Right atrium auricular region (tissue), 2 donors: ENCODE measurements at regions not wholly inside any gene's neighbourhood (a gene's known extent, or its start where the extent isn't known, plus 50 kb on each side); places are given as distances from the start of the nearest gene placed in this dataset.

Source experiments
- DNase-seq: peaks from one replicate; pipeline ENCODE4 v3.0.0-alpha.2; 2019; ENCODE audit warnings: low spot score
- H3K27ac ChIP-seq, 2 donors: fragments of 200-600 bp; sonication (generic); 1 replicate in 1 of 2; 2 replicates in 1 of 2; pipeline ENCODE4 v1.5.1; 2016 to 2019
- H3K27me3 ChIP-seq, 2 donors: fragments of 200-600 bp; sonication (generic); one replicate each; pipeline versions ENCODE4 v1.5.1 to v1.6.0; 2017 to 2019
- H3K36me3 ChIP-seq: fragments of 200-600 bp; sonication (generic); one replicate; pipeline ENCODE4 v1.5.1; 2016
- H3K4me1 ChIP-seq, 2 donors: fragments of 200-600 bp; sonication (generic); one replicate each; pipeline versions ENCODE4 v1.5.1 to v1.6.0; 2017 to 2019
- H3K4me3 ChIP-seq, 2 donors: fragments of 200-600 bp; sonication (generic); 1 replicate in 1 of 2; 2 replicates in 1 of 2; pipeline ENCODE4 v1.5.1; 2017 to 2019; ENCODE audit warnings: mild to moderate bottlenecking in 1 of 2, moderate library complexity in 1 of 2
- H3K9me3 ChIP-seq, 2 donors: fragments of 200-600 bp; sonication (generic); one replicate each; pipeline ENCODE4 v1.5.1; 2019
- TF ChIP-seq, protein P1 (sequence below), 2 donors: fragments of 200-600 bp; sonication (generic); IDR thresholded peaks; one replicate each; pipeline ENCODE4 v1.5.1; 2019; ENCODE audit warnings: antibody characterized with exemption in 2 of 2

DNA sequence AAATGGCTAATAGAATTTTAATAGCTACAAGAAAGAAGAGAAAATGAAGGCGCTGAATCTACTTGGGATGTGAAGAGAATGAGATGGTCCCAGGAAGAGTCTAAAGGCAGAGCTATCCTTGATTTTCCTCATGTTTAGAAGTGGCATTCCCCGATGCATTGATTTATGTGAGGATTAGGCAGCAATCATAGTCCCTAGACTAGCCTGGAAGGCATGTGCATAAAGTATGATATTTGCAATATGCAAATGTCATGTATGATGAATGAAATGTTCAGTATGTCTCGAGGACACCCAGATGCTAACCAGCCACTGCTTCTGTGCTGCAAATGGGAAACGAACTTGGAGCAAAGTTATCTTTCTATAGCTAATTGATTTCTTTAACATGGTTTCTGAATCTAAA is 641.5 kb upstream of the PLXNA2 start:
- Histone ChIP-seq H3K4me1 (no peaks in the 10 kb centered on the region), H3K27me3 (no peaks in the 10 kb centered on the region), H3K9me3 (no peaks in the 10 kb centered on the region), H3K27ac (no peak overlapping the region), H3K4me3 (no peak overlapping the region), H3K36me3 (no peaks in the 10 kb centered on the region)
- no peak for DNase-seq
- TF ChIP-seq, protein P1, sequence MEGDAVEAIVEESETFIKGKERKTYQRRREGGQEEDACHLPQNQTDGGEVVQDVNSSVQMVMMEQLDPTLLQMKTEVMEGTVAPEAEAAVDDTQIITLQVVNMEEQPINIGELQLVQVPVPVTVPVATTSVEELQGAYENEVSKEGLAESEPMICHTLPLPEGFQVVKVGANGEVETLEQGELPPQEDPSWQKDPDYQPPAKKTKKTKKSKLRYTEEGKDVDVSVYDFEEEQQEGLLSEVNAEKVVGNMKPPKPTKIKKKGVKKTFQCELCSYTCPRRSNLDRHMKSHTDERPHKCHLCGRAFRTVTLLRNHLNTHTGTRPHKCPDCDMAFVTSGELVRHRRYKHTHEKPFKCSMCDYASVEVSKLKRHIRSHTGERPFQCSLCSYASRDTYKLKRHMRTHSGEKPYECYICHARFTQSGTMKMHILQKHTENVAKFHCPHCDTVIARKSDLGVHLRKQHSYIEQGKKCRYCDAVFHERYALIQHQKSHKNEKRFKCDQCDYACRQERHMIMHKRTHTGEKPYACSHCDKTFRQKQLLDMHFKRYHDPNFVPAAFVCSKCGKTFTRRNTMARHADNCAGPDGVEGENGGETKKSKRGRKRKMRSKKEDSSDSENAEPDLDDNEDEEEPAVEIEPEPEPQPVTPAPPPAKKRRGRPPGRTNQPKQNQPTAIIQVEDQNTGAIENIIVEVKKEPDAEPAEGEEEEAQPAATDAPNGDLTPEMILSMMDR (IDR thresholded peaks at IDR 0.05), result no peak

DNA sequence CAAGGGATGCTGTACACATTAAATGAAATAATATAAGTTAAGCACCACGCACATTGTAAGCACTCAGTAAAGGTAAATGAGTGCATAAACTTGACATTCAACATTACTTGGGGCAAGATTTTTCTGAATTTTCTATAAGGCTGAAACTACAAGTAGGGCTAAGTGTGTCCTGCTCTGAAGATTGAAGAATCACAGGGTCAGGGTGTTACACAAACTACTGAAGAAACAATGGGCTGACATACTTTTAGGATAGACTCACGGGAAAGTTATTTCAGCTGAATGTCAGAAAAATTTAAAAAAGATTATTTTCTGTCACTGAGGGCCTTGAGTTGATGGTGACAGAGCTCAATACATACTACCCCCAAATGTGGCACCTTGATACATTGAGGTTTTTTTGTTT is 644.2 kb upstream of the PLXNA2 start:
- Histone ChIP-seq H3K27me3 (no peaks in the 10 kb centered on the region), H3K9me3 (no peaks in the 10 kb centered on the region), H3K4me1 (no peaks in the 10 kb centered on the region), H3K36me3 (no peaks in the 10 kb centered on the region), H3K27ac (no peak overlapping the region), H3K4me3 (no peak overlapping the region)
- DNase-seq, result no peak
- TF ChIP-seq, protein P1 (IDR thresholded peaks at IDR 0.05), result no peak

DNA sequence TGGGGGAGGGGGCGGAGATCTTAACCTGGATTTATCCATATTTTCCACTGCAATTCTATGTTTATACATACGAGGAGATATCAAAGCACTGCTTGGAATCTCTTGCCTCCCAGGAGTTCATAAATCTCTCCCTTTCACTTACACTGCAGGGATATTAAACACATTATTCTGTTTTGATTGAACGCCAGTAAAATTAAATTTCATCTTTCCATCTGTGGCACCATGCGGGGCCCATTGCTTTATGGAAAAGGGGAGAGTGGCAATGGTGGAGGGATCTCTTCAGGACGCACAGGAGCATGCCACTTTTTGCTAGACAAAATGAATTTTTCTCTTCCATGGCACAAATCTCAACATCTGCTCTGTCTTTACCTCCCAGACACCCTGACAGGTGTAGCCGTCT is 648.0 kb upstream of the PLXNA2 start:
- Histone ChIP-seq H3K27me3 (no peaks in the 10 kb centered on the region), H3K36me3 (no peaks in the 10 kb centered on the region), H3K27ac (no peak overlapping the region), H3K4me1 (no peaks in the 10 kb centered on the region), H3K9me3 (no peaks in the 10 kb centered on the region), H3K4me3 (no peak overlapping the region)
- DNase-seq, result no peak
- TF ChIP-seq, protein P1 (IDR thresholded peaks at IDR 0.05), result no peak

DNA sequence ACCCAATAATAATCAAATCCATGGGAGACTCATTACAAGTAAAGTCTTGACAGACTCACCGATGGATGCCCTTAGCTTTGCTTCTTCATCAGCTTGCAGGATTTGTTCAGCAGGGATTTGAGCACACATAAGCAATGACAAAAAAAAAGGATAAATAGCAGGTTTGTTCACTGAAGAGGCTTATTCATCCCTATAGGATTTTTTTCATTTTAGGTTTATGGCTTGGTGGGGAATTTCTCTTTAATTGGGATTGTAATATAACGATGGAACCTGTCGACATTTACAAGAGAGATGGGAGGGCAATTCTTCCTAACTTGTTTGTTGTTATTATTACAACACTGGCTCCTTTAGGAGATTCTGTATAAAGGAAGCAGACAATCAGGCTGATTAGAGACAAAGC is 649.1 kb upstream of the PLXNA2 start:
- no peaks in the 10 kb centered on the region for H3K27me3 ChIP-seq
- H3K36me3 ChIP-seq, result no peaks in the 10 kb centered on the region
- no peak overlapping the region for H3K27ac ChIP-seq
- no peak for DNase-seq
- no peaks in the 10 kb centered on the region for H3K9me3 ChIP-seq
- H3K4me3 ChIP-seq, result no peak overlapping the region
- H3K4me1 ChIP-seq, result no peaks in the 10 kb centered on the region
- TF ChIP-seq, protein P1 (IDR thresholded peaks at IDR 0.05), result no peak

DNA sequence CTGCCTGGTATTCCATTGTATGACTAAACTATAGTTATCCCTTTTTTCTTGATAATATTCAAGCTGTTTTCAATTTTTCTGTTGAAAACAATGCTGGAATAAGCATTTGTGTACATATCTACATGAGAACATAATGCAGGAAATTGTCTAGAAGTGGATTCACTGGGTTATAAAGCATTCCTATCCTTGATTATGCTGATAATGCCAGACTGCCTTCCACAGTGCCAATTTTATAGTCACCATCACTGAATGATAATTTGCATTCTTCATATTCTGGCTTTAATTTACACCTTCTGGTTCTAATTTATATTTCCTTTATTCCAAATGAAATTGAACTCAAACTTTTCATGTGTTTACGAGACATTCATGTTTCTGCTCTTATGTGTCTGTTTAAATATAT is 651.0 kb upstream of the PLXNA2 start:
- Histone ChIP-seq H3K9me3 (no peaks in the 10 kb centered on the region), H3K4me1 (no peaks in the 10 kb centered on the region), H3K27ac (no peak overlapping the region), H3K36me3 (no peaks in the 10 kb centered on the region), H3K27me3 (no peaks in the 10 kb centered on the region), H3K4me3 (no peak overlapping the region)
- TF ChIP-seq, protein P1 (IDR thresholded peaks at IDR 0.05), result no peak
- no peak for DNase-seq

DNA sequence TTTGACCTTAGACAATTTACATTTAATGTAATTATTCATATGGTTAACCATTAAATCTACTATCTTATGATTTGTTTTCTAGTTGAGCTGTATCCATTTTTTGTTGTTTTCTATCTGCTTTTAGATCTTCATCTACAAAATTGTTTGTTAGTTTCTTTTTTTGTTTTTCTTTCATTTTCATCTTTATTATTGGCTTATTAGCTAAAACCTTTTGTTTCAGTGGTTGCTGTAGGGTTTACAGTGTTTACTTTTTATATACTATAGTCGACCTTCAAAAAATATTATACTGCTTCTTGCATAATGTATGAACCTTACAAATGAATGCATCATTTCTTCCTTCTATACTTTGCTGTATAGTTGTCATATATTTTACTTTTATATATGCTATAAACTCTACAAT is 651.6 kb upstream of the PLXNA2 start:
- Histone ChIP-seq H3K27ac (no peak overlapping the region), H3K27me3 (no peaks in the 10 kb centered on the region), H3K36me3 (no peaks in the 10 kb centered on the region), H3K9me3 (no peaks in the 10 kb centered on the region), H3K4me1 (no peaks in the 10 kb centered on the region), H3K4me3 (no peak overlapping the region)
- DNase-seq, result no peak
- TF ChIP-seq, protein P1 (IDR thresholded peaks at IDR 0.05), result no peak
